Liver (tissue), 8 donors: ENCODE measurements at regions not wholly inside any gene's neighbourhood (a gene's known extent, or its start where the extent isn't known, plus 50 kb on each side); places are given as distances from the start of the nearest gene placed in this dataset.

ENCODE experiments used
- DNase-seq: peaks from one replicate; pipeline ENCODE4 v3.0.0-alpha.2; 2017; ENCODE audit warnings: low spot score
- H3K27ac ChIP-seq, 2 donors: one replicate each; pipeline ENCODE4 v1.7.0; 2013; ENCODE audit warnings: inconsistent platforms in 2 of 2, low read length in 2 of 2, control low read depth in 1 of 2, low read depth in 1 of 2, mild to moderate bottlenecking in 1 of 2
- H3K27me3 ChIP-seq, 4 donors: one replicate each; pipeline versions ENCODE4 v1.6.1 to v1.7.0; 2013; ENCODE audit warnings: low read length in 3 of 4, inconsistent platforms in 1 of 4, mild to moderate bottlenecking in 1 of 4, moderate library complexity in 1 of 4; ENCODE audit not compliant: control insufficient read depth in 4 of 4, insufficient read depth in 4 of 4
- H3K36me3 ChIP-seq, 4 donors: one replicate each; pipeline versions ENCODE4 v1.6.1 to v1.7.0; 2013; ENCODE audit warnings: low read length in 3 of 4, mild to moderate bottlenecking in 3 of 4, low read depth in 1 of 4, moderate library complexity in 1 of 4; ENCODE audit not compliant: control insufficient read depth in 4 of 4, insufficient read depth in 3 of 4
- H3K4me1 ChIP-seq, 4 donors: one replicate each; pipeline versions ENCODE4 v1.6.1 to v1.7.0; 2013; ENCODE audit warnings: low read length in 3 of 4, mild to moderate bottlenecking in 3 of 4, moderate library complexity in 1 of 4; ENCODE audit not compliant: control insufficient read depth in 4 of 4, insufficient read depth in 4 of 4
- H3K4me3 ChIP-seq, 3 donors: one replicate each; pipeline versions ENCODE4 v1.6.1 to v1.7.0; 2013; ENCODE audit warnings: low read length in 3 of 3, control low read depth in 1 of 3, low read depth in 1 of 3, mild to moderate bottlenecking in 1 of 3
- H3K9ac ChIP-seq, 2 donors: one replicate each; pipeline ENCODE4 v1.7.0; 2013; ENCODE audit warnings: low read length in 2 of 2, mild to moderate bottlenecking in 2 of 2, moderate library complexity in 2 of 2, control low read depth in 1 of 2, low read depth in 1 of 2
- H3K9me3 ChIP-seq, 4 donors: one replicate each; pipeline versions ENCODE4 v1.6.1 to v1.7.0; 2013; ENCODE audit warnings: low read length in 3 of 4; ENCODE audit not compliant: control insufficient read depth in 4 of 4
- ATF3 ChIP-seq: IDR thresholded peaks from 2 replicates; pipeline ENCODE4 v1.6.1; 2016; ENCODE audit warnings: antibody characterized with exemption
- CTCF ChIP-seq: fragments of 150-350 bp; IDR thresholded peaks from 2 replicates; pipeline ENCODE4 v1.5.1; 2017; ENCODE audit warnings: improper control_type of control experiment, low read depth, low read length; ENCODE audit not compliant: missing input control
- FOXA1 ChIP-seq: IDR thresholded peaks from 2 replicates; pipeline ENCODE4 v1.6.1; 2016; ENCODE audit warnings: antibody characterized with exemption
- FOXA2 ChIP-seq: IDR thresholded peaks from 2 replicates; pipeline ENCODE4 v1.6.1; 2016; ENCODE audit warnings: antibody characterized with exemption
- GABPA ChIP-seq, 2 donors: IDR thresholded peaks in 1 of 2; conservative IDR thresholded peaks in 1 of 2; 2 replicates each; pipeline ENCODE4 v1.6.1; 2016; ENCODE audit warnings: antibody characterized with exemption in 2 of 2, mild to moderate bottlenecking in 1 of 2, moderate library complexity in 1 of 2
- HNF4A ChIP-seq, 2 donors: conservative IDR thresholded peaks; 2 replicates each; pipeline ENCODE4 v1.6.1; 2016; ENCODE audit warnings: antibody characterized with exemption in 2 of 2, mild to moderate bottlenecking in 2 of 2
- HNF4G ChIP-seq: IDR thresholded peaks from 2 replicates; pipeline ENCODE4 v1.6.1; 2016; ENCODE audit warnings: antibody characterized with exemption
- NR2F2 ChIP-seq: IDR thresholded peaks from 2 replicates; pipeline ENCODE4 v1.6.1; 2016; ENCODE audit warnings: antibody characterized with exemption
- RAD21 ChIP-seq, 2 donors: IDR thresholded peaks; 2 replicates each; pipeline ENCODE4 v1.6.1; 2016; ENCODE audit warnings: antibody characterized with exemption in 2 of 2, mild to moderate bottlenecking in 2 of 2
- RXRA ChIP-seq, 2 donors: IDR thresholded peaks; 2 replicates each; pipeline ENCODE4 v1.6.1; 2017 to 2018; ENCODE audit warnings: antibody characterized with exemption in 2 of 2, mild to moderate bottlenecking in 1 of 2
- SP1 ChIP-seq: IDR thresholded peaks from 2 replicates; pipeline ENCODE4 v1.6.1; 2018; ENCODE audit warnings: antibody characterized with exemption, mild to moderate bottlenecking
- TAF1 ChIP-seq: conservative IDR thresholded peaks from 2 replicates; pipeline ENCODE4 v1.6.1; 2016; ENCODE audit warnings: antibody characterized with exemption, mild to moderate bottlenecking
- YY1 ChIP-seq: IDR thresholded peaks from 2 replicates; pipeline ENCODE4 v1.6.1; 2016; ENCODE audit warnings: antibody characterized with exemption, mild to moderate bottlenecking
- WGBS: extraction: QIAGEN DNeasy Blood & Tissue Kit; methylation state at CpG from one replicate; pipeline ENCODE4 v1.1.7; 2013; 5-methylcytosine and 5-hydroxymethylcytosine counted together
- TF ChIP-seq, protein P1 (sequence below): IDR thresholded peaks from 2 replicates; pipeline ENCODE4 v1.6.1; 2016; ENCODE audit warnings: antibody characterized with exemption
- TF ChIP-seq, protein P2 (sequence below): IDR thresholded peaks from 2 replicates; pipeline ENCODE4 v1.6.1; 2016; ENCODE audit warnings: antibody characterized with exemption
- TF ChIP-seq, protein P3 (sequence below): IDR thresholded peaks from 2 replicates; pipeline ENCODE4 v1.6.1; 2016; ENCODE audit warnings: antibody characterized with exemption, mild to moderate bottlenecking
- donor health status: healthy.
- donor health status: healthy.
- donor health status: healthy.
- donor health status: healthy.
- donor health status: healthy.

- H3K27ac ChIP-seq: no peak overlapping the region
- no peak for TF ChIP-seq FOXA1
- no peak for TF ChIP-seq RXRA (IDR thresholded peaks at IDR 0.05)
- TF ChIP-seq YY1: no peak
- TF ChIP-seq TAF1: no peak
- no peak for TF ChIP-seq HNF4A (conservative IDR thresholded peaks at IDR 0.05)
- no peak for TF ChIP-seq SP1
- TF ChIP-seq, protein P1, sequence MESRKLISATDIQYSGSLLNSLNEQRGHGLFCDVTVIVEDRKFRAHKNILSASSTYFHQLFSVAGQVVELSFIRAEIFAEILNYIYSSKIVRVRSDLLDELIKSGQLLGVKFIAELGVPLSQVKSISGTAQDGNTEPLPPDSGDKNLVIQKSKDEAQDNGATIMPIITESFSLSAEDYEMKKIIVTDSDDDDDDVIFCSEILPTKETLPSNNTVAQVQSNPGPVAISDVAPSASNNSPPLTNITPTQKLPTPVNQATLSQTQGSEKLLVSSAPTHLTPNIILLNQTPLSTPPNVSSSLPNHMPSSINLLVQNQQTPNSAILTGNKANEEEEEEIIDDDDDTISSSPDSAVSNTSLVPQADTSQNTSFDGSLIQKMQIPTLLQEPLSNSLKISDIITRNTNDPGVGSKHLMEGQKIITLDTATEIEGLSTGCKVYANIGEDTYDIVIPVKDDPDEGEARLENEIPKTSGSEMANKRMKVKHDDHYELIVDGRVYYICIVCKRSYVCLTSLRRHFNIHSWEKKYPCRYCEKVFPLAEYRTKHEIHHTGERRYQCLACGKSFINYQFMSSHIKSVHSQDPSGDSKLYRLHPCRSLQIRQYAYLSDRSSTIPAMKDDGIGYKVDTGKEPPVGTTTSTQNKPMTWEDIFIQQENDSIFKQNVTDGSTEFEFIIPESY: no peak
- TF ChIP-seq GABPA (IDR thresholded peaks at IDR 0.05 in 1 of 2, conservative IDR thresholded peaks at IDR 0.05 in 1 of 2): no peak
- no peak for TF ChIP-seq FOXA2
- TF ChIP-seq CTCF: no peak
- TF ChIP-seq, protein P2, sequence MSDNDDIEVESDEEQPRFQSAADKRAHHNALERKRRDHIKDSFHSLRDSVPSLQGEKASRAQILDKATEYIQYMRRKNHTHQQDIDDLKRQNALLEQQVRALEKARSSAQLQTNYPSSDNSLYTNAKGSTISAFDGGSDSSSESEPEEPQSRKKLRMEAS: no peak
- no peak for TF ChIP-seq RAD21 (IDR thresholded peaks at IDR 0.05)
- no peak for TF ChIP-seq NR2F2
- no peak for TF ChIP-seq ATF3
- no peak for TF ChIP-seq HNF4G
- TF ChIP-seq, protein P3, sequence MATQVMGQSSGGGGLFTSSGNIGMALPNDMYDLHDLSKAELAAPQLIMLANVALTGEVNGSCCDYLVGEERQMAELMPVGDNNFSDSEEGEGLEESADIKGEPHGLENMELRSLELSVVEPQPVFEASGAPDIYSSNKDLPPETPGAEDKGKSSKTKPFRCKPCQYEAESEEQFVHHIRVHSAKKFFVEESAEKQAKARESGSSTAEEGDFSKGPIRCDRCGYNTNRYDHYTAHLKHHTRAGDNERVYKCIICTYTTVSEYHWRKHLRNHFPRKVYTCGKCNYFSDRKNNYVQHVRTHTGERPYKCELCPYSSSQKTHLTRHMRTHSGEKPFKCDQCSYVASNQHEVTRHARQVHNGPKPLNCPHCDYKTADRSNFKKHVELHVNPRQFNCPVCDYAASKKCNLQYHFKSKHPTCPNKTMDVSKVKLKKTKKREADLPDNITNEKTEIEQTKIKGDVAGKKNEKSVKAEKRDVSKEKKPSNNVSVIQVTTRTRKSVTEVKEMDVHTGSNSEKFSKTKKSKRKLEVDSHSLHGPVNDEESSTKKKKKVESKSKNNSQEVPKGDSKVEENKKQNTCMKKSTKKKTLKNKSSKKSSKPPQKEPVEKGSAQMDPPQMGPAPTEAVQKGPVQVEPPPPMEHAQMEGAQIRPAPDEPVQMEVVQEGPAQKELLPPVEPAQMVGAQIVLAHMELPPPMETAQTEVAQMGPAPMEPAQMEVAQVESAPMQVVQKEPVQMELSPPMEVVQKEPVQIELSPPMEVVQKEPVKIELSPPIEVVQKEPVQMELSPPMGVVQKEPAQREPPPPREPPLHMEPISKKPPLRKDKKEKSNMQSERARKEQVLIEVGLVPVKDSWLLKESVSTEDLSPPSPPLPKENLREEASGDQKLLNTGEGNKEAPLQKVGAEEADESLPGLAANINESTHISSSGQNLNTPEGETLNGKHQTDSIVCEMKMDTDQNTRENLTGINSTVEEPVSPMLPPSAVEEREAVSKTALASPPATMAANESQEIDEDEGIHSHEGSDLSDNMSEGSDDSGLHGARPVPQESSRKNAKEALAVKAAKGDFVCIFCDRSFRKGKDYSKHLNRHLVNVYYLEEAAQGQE: no peak
- H3K4me3 ChIP-seq: no peak overlapping the region
- no peaks in the 10 kb centered on the region for H3K36me3 ChIP-seq
- no peak for DNase-seq
- peaks cover 2 to 14% (median 8%) of the 10 kb centered on the region in 4 donors for H3K9me3 ChIP-seq
- H3K27me3 ChIP-seq: no peaks in the 10 kb centered on the region
- H3K4me1 ChIP-seq: no peaks in the 10 kb centered on the region
- WGBS: 75% methylated on average over 7 of the region's 7 CpGs
- H3K9ac ChIP-seq: no peak overlapping the region
Observed at GRCh38 chr10:57341294-57341693, 926.4 kb downstream of the IPMK start.
